ENCODE measurements at regions not wholly inside any gene's neighbourhood (a gene's known extent, or its start where the extent isn't known, plus 50 kb on each side); places are given as distances from the start of the nearest gene placed in this dataset.

- no peak for DNase-seq (ENCODE audit: low read depth, low spot score)
These were observed 226.2 kb downstream of the ACKR3 start for GRCh38 chr2:236795861-236796219.

- DNase-seq (ENCODE audit: low read depth, low spot score): no peak
These were observed 226.6 kb downstream of the ACKR3 start for GRCh38 chr2:236796236-236796635.

GRCh38 chr2:236797411-236797810, 227.8 kb downstream of the ACKR3 start:
- no peak for DNase-seq (ENCODE audit: low read depth, low spot score)

GRCh38 chr2:236798491-236798890, 228.9 kb downstream of the ACKR3 start:
- DNase-seq (ENCODE audit: low read depth, low spot score): no peak

GRCh38 chr2:236799391-236800026, 229.9 kb downstream of the ACKR3 start:
- DNase-seq (ENCODE audit: low read depth, low spot score): no peak

- DNase-seq (ENCODE audit: low read depth, low spot score): no peak
These were observed 233.2 kb downstream of the ACKR3 start for GRCh38 chr2:236802862-236803261.

- no peak for DNase-seq (ENCODE audit: low read depth, low spot score)
These were observed 234.0 kb downstream of the ACKR3 start for GRCh38 chr2:236803621-236804020.

GRCh38 chr2:236805800-236806531, 236.3 kb downstream of the ACKR3 start:
- no peak for DNase-seq (ENCODE audit: low read depth, low spot score)

GRCh38 chr2:236809716-236810115, 240.1 kb downstream of the ACKR3 start:
- DNase-seq (ENCODE audit: low read depth, low spot score): no peak

- DNase-seq (ENCODE audit: low read depth, low spot score): no peak
These were observed 241.5 kb downstream of the ACKR3 start for GRCh38 chr2:236811062-236811656.

- no peak for DNase-seq (ENCODE audit: low read depth, low spot score)
These were observed 244.1 kb downstream of the ACKR3 start for GRCh38 chr2:236813766-236814165.

GRCh38 chr2:236814593-236814992, 245.0 kb downstream of the ACKR3 start:
- DNase-seq (ENCODE audit: low read depth, low spot score): no peak

- no peak for DNase-seq (ENCODE audit: low read depth, low spot score)
These were observed 246.1 kb downstream of the ACKR3 start for GRCh38 chr2:236815746-236816145.

GRCh38 chr2:236816197-236817170, 246.9 kb downstream of the ACKR3 start:
- DNase-seq (ENCODE audit: low read depth, low spot score): no peak

- DNase-seq (ENCODE audit: low read depth, low spot score): no peak
These were observed 248.8 kb downstream of the ACKR3 start for GRCh38 chr2:236818281-236819045.

GRCh38 chr2:236819275-236820002, 249.8 kb downstream of the ACKR3 start:
- no peak for DNase-seq (ENCODE audit: low read depth, low spot score)

GRCh38 chr2:236820763-236821344, 251.2 kb downstream of the ACKR3 start:
- DNase-seq (ENCODE audit: low read depth, low spot score): no peak

- no peak for DNase-seq (ENCODE audit: low read depth, low spot score)
These were observed 253.5 kb downstream of the ACKR3 start for GRCh38 chr2:236823041-236823629.

GRCh38 chr2:236823963-236824362, 254.3 kb downstream of the ACKR3 start:
- no peak for DNase-seq (ENCODE audit: low read depth, low spot score)

- DNase-seq (ENCODE audit: low read depth, low spot score): no peak
These were observed 255.2 kb downstream of the ACKR3 start for GRCh38 chr2:236824836-236825235.
